Left forelimb (tissue), 1 donor: ENCODE measurements at regions not wholly inside any gene's neighbourhood (a gene's known extent, or its start where the extent isn't known, plus 50 kb on each side); places are given as distances from the start of the nearest gene placed in this dataset.

Experiments used
- DNase-seq: peaks from one replicate; pipeline ENCODE4 v3.0.0-alpha.2; 2018; ENCODE audit warnings: low spot score

DNA sequence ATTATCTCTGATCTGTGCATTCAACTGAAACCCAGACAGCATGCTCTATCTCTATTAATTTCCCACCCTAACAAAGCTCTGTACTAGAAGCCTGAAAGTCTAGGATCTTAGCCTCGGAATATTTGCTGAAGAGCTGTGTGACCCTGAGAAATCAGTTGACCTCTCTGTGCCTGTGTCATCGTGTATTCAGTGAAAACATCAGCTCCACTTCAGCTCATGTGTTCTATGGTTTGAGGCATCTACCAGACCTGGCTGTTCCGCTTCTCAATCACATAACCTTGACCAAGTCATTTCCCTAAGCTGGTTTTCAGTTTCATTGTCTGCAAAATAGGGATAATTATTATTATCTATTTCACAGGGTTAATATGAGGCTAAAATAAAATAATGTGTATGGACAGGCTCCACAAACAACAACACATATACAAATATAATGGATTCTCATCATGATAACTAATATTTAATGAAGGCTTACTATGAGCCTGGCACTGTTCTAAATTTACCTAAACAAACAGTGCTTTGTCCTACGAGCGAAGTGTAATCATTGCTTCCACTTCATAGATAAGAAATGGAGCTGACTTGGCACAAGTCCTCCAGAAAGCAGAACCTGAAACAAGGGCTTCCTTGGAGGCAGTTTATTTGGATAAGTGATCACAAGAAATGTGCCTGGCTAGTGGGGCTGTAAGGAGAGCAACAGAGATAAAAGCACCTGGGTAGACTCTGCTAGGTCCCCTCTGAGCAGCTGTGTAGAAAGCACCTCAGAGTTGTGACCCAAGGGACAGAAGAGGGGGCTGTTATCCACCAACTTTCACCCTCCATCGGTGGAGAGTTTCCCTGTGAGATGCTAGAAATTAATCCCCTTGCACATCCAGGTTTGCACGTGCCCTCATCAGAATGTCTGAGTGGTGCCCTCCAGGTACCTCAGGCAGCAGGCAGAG is 356.9 kb downstream of the RAB28 start:
- no peak for DNase-seq

DNA sequence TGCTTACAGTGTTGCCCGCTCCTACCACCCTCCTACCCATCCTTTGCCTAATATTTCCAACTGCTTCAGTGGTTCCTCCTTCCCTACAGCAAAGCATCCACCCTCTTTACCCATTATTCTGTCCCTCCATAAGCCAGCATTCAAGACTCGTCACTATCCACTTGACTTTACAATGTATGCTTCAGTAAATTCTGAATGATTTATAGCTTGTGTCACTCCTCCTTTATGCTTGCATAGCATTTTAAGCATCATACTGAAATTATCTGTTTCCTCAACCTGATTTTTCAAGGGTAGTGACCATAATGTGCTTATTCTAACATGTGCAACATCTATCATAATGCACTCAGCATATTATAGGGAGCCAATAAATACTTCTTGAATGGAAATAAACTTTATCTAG is 365.5 kb downstream of the RAB28 start:
- no peak for DNase-seq

DNA sequence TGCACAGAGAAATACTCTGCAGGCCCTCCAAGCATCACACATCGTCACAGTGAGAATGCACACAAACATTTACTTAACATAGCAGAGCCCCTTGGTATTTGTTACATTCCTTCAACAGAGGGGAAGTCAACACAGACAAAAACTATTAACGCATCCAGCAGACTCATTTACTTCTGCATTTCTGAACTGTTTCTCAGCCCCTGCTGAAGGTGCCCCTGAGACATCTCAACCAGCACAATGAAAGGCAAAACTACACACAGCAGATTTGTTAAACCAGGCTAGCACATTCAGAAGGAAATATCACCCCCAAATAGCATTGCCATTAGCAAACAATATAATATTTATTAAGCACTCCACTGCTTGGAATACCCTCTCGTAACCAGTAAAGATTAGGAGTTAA is 367.0 kb downstream of the RAB28 start:
- DNase-seq, result no peak

DNA sequence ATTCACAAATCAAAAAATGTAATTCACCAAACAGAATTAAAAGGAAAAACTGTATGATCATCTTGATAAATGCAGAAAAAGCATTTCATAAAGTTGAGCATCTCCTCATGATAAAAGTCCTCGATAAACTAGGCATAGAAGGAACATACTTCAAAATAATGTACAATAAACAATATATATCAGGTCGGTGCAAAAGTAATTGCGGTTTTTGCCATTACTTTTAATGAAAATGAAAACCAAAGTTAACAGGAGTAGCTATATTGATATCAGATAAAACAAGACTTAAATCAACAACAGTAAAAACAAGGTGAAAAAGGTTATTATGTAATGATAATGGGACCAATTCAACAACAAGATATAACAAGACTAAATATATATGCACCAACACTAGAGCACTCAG is 372.1 kb downstream of the RAB28 start:
- no peak for DNase-seq

GRCh38 chr4:13109536-13109935 is 374.6 kb downstream of the RAB28 start:
- no peak for DNase-seq

GRCh38 chr4:13108096-13108495 is 376.0 kb downstream of the RAB28 start:
- no peak for DNase-seq

DNA sequence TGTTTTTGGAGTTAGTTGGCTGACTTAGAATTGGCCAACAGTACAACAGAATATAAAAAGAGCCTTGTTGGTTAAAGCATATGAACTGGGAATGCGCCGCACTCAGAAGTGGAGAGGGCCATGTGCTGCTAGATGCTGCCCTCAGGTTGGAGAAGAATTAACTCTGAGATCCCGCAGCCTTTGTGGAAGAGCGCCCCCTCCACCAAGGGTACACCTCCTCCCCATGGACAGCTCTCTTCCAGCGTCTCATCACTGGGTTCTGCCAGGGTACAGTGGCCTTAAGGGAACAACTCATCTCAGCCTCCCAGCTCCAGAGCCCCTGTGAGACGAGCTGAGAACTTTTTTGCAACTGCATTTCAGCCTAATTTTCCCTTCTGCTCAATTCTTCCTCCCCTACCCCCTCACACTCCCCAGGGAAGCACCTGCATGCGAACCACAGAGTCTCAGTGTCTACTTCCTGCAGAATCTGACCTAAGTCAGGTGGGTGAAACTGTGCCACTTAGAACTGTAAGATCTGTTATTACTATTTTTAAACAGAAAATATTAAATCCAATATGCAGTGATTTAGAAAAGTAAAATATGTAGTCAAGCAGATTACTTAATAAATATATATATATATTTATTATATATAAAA is 380.6 kb downstream of the RAB28 start:
- no peak for DNase-seq

GRCh38 chr4:13102092-13102742 is 381.9 kb downstream of the RAB28 start:
- no peak for DNase-seq

- DNase-seq, result no peak
Observed at GRCh38 chr4:13097971-13098370, 386.2 kb downstream of the RAB28 start.

- DNase-seq, result no peak
Observed at GRCh38 chr4:13095722-13096121, 388.4 kb downstream of the RAB28 start.

GRCh38 chr4:13093170-13093569 is 391.0 kb downstream of the RAB28 start:
- no peak for DNase-seq

- DNase-seq, result no peak
Observed at GRCh38 chr4:13092702-13093101, 391.4 kb downstream of the RAB28 start.

DNA sequence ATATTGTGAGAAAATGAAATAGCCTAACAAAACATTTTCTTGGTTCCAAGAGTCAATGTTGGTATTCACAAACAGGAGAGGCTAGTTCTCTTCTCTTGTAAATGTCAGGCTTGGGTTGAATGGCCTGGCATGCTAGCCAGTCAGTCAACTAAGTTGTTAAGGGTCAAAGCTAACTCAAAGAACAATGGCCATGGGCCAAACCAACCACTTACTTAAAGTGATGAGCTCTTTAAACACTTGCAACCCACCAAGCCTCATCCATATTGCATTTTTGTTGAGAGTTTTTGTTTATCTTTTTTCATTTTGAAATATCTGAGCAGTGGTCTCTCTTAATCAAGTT is 394.5 kb downstream of the RAB28 start:
- no peak for DNase-seq

GRCh38 chr4:13088726-13089658 is 395.1 kb downstream of the RAB28 start:
- no peak for DNase-seq

DNA sequence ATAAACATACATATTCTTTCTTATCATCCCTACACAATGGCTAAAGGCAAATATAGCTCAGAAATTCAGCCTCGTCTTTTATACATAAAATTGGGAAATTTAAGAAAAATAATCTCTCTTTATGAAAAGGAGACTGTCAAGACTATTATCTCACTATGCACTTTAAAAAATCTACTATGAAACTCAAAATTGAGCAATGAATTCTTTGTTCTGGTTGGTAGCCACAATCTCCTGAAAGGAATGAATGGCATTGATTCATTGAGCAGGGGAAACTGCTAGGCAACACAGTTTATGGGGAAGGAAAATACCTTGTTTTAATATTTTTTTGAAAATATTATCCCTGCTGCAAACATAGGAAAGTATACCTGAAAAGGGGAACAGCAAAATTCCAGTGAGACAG is 397.1 kb downstream of the RAB28 start:
- DNase-seq, result no peak

DNA sequence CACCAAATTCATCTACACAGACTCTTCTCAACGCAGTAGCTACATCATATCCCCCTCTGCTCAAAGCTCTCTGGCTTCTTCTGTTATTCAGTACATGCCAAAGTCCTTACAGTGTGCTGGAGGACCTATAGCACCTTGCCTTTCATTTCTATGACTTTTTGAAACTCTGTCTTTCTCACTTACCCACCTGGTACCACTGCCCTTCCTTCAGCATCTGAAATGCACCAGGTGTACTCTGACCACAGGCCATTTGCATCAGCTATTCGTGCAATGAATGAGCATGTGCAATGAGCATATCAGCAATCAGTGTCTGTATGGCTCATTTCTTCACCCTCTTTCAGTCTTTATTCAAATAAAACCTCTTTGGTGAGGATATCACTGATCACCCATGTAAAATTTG is 399.9 kb downstream of the RAB28 start:
- no peak for DNase-seq

DNA sequence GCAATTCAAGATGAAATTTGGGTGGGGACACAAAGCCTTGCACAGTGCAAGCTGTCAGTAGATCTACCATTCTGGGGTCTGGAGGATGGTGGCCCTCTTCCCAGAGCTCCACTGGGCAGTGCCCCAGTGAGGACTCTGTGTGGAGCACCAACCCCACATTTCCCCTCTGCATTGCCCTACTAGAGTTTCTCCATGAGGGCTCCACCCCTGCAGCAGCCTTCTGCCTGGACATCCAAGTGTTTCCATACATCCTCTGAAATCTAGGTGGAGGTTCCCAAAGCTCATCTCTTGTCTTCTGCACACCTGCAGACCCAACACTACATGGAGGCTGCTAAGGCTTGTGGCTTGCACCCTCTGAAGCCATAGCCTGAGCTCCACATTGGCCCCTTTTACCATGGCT is 402.3 kb downstream of the RAB28 start:
- no peak for DNase-seq

DNA sequence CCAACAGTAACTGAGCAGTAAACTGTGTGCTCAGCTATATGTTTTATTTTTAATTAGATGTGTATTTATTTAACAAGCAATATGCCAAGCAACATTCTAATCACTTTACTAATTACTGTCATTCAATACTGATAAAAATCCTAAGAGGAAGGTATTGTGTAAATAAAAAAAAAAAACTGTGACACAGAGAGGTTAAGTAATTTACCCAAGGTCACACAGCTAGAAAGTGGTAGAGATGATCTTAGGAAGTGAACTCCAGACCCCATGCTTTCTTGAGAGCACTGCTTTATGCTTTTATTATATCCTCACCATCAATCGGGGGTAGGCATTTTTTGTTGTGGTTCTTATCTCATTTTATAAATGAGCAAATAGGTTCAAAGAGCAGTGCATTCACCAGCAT is 417.1 kb downstream of the RAB28 start:
- DNase-seq, result no peak

- no peak for DNase-seq
Observed at GRCh38 chr4:13059019-13059418, 425.1 kb downstream of the RAB28 start.

DNA sequence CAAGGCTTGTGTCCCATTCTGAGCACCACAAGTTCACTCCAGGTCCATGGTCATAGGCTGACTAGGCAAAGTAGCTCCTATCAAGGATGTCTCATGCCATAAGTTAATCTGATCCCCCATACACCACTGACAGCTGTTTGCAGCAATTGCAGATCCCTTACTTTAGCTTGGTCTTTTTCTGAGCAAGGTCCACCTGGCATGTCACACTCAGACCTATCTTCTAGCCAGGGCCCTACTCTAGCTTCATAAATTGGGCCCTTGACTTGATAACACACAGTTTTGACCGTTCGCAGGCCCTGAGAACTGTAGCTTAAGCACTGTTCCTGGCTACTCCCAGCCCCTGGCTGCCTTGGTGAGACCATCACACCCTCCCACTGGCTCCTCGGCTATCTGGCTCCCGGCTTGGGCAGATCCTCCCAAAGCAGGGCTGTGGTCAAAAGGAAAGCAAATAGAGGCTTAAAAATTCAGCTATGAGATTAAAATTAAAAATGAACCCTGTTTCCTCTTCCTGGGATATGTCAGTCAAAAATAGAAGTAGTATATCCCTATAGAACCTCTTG is 427.4 kb downstream of the RAB28 start:
- no peak for DNase-seq

- no peak for DNase-seq
Observed at GRCh38 chr4:13054420-13054970, 429.6 kb downstream of the RAB28 start.
